ENCODE measurements at regions not wholly inside any gene's neighbourhood (a gene's known extent, or its start where the extent isn't known, plus 50 kb on each side); places are given as distances from the start of the nearest gene placed in this dataset.

DNA sequence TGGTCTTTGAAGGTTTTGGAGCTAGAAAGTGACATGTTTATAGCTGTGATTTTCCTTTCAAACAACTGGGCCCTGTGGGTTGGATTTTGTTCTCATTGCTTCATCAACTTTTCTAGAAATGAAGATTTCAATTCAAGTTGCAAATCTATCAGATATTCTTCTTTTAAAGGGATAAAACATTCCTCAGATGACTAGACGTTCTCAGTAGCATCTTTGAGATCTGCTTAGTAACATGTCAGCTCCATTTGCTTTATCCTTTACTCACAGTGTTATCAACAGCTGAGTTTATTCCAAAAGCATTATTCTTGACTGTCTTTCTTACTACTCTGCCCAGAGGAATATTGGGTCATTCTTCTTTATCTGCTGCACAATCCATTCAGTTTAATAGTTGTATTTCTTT is 108.2 kb upstream of the GIMD1 start:
- no peak overlapping the region for H3K27ac ChIP-seq (ENCODE audit: extremely low read depth, low read depth, low read length)
- FAIRE-seq = no peak

More for the DNA sequence above, 108.2 kb upstream of the GIMD1 start:
- intact Hi-C loops (cut with micrococcal nuclease) = no loop called here
- in situ Hi-C loops (cut with MboI) = no loop called here
- Histone ChIP-seq H3K27me3 (ENCODE audit: control insufficient read depth in 2 of 2, insufficient read depth in 2 of 2, low read length in 2 of 2) (no peaks in the 10 kb centered on the region), H3K4me1 (replicated peaks in 1 of 2; ENCODE audit: control insufficient read depth in 2 of 2, insufficient read depth in 2 of 2, low read length in 2 of 2) (no peaks in the 10 kb centered on the region), H3K9me3 (replicated peaks; ENCODE audit: control insufficient read depth, insufficient read depth, low read depth, low read length) (no peaks in the 10 kb centered on the region), H3K9ac (ENCODE audit: insufficient read depth in 1 of 2, low read depth in 2 of 2, low read length in 2 of 2) (no peak overlapping the region), H4K20me1 (replicated peaks; ENCODE audit: control insufficient read depth, insufficient read depth, low read length) (no peaks in the 10 kb centered on the region), H3K4me3 (no peak overlapping the region), H2AFZ (ENCODE audit: low read depth, low read length) (no peak overlapping the region), H3K79me2 (ENCODE audit: control insufficient read depth, insufficient read depth, low read length) (no peaks in the 10 kb centered on the region), H3K4me2 (ENCODE audit: insufficient read depth, low read length) (no peak overlapping the region), H3K9me1 (ENCODE audit: control insufficient read depth, insufficient read depth, low read length) (no peaks in the 10 kb centered on the region), H3K36me3 (ENCODE audit: control insufficient read depth, insufficient read depth, low read length) (no peaks in the 10 kb centered on the region)
- CTCF ChIA-PET (ENCODE audit: low intra/inter-chr PET ratio) = no interaction called here
- BruUV-seq (replicated peaks) = no TSS peak
- POLR2A ChIA-PET = no interaction called here
- no peak for ATAC-seq
- no peak for DNase-seq (ENCODE audit: extremely low read depth in 1 of 4, low spot score in 3 of 4)
- WGBS (ENCODE audit: insufficient coverage, low coverage, missing lambda C conversion rate) = 0% methylated on average over 1 of the region's 1 CpG
- no peak for TF ChIP-seq MAFK (IDR thresholded peaks at IDR 0.05; ENCODE audit: low read length)
- TF ChIP-seq, protein P1, sequence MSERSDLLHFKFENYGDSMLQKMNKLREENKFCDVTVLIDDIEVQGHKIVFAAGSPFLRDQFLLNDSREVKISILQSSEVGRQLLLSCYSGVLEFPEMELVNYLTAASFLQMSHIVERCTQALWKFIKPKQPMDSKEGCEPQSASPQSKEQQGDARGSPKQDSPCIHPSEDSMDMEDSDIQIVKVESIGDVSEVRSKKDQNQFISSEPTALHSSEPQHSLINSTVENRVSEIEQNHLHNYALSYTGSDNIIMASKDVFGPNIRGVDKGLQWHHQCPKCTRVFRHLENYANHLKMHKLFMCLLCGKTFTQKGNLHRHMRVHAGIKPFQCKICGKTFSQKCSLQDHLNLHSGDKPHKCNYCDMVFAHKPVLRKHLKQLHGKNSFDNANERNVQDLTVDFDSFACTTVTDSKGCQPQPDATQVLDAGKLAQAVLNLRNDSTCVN (CRISPR knock-in tag; IDR thresholded peaks at IDR 0.05) = no peak
- TF ChIP-seq NFIX (CRISPR knock-in tag; IDR thresholded peaks at IDR 0.05; ENCODE audit: low read depth) = no peak
- no peak for TF ChIP-seq TBL1XR1 (IDR thresholded peaks at IDR 0.05; ENCODE audit: low read length in 2 of 2)
- no peak for TF ChIP-seq GABPB2 (CRISPR knock-in tag; conservative IDR thresholded peaks at IDR 0.05)
- TF ChIP-seq NCOR1 (IDR thresholded peaks at IDR 0.05) = no peak
- no peak for TF ChIP-seq ZNF124 (CRISPR knock-in tag; IDR thresholded peaks at IDR 0.05)
- no peak for TF ChIP-seq SRSF7 (optimal IDR thresholded peaks at IDR 0.05; ENCODE audit: low read depth, low read length)
- TF ChIP-seq, protein P2, sequence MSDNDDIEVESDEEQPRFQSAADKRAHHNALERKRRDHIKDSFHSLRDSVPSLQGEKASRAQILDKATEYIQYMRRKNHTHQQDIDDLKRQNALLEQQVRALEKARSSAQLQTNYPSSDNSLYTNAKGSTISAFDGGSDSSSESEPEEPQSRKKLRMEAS (CRISPR knock-in tag; IDR thresholded peaks at IDR 0.05) = no peak
- TF ChIP-seq PRPF4 (IDR thresholded peaks at IDR 0.05; ENCODE audit: insufficient read depth, low read depth, low read length, poor library complexity, severe bottlenecking) = no peak
- TF ChIP-seq XRCC4 (IDR thresholded peaks at IDR 0.05; ENCODE audit: extremely low read depth, insufficient read depth, insufficient read length) = no peak
